ENCODE measurements at regions not wholly inside any gene's neighbourhood (a gene's known extent, or its start where the extent isn't known, plus 50 kb on each side); places are given as distances from the start of the nearest gene placed in this dataset.

GRCh38 chrX:33808636-33809035 lies 323.5 kb downstream of the FAM47A start (continued):
- TF ChIP-seq CTCF (conservative IDR thresholded peaks at IDR 0.05; ENCODE audit: low read depth in 2 of 2) (no peak), NANOG (IDR thresholded peaks at IDR 0.05; ENCODE audit: borderline replicate concordance) (no peak), EZH2 (IDR thresholded peaks at IDR 0.05; ENCODE audit: low read depth, unreplicated experiment) (no peak), CREB1 (CRISPR knock-in tag; IDR thresholded peaks at IDR 0.05; ENCODE audit: low read depth) (no peak), ZNF331 (CRISPR knock-in tag; IDR thresholded peaks at IDR 0.05; ENCODE audit: low read depth) (no peak), JUNB (IDR thresholded peaks at IDR 0.05; ENCODE audit: unreplicated experiment) (no peak), EZH2phosphoT487 (IDR thresholded peaks at IDR 0.05; ENCODE audit: unreplicated experiment) (no peak), REST (IDR thresholded peaks at IDR 0.05; ENCODE audit: unreplicated experiment) (no peak), ZNF114 (CRISPR knock-in tag; IDR thresholded peaks at IDR 0.05) (no peak)

GRCh38 chrX:33784548-33784947 lies 347.6 kb downstream of the FAM47A start:
- H3K27ac Mint-ChIP-seq = no peak overlapping the region
- TF ChIP-seq CREB1 (CRISPR knock-in tag; IDR thresholded peaks at IDR 0.05; ENCODE audit: low read depth) = no peak
- TF ChIP-seq ZNF462 (CRISPR knock-in tag; IDR thresholded peaks at IDR 0.05) = no peak
- no peak for TF ChIP-seq REST (IDR thresholded peaks at IDR 0.05; ENCODE audit: unreplicated experiment)

More at GRCh38 chrX:33784548-33784947, 347.6 kb downstream of the FAM47A start:
- H3K9me3 Mint-ChIP-seq = no peaks in the 10 kb centered on the region
- no peaks in the 10 kb centered on the region for H3K4me1 Mint-ChIP-seq
- H2AFZ ChIP-seq = no peak overlapping the region
- H4K20me1 ChIP-seq (replicated peaks; ENCODE audit: insufficient read depth) = no peaks in the 10 kb centered on the region
- ATAC-seq (no peak), DNase-seq (ENCODE audit: low spot score) (no peak)
- H3K27me3 Mint-ChIP-seq (ENCODE audit: insufficient read depth, low read depth, poor library complexity) = no peaks in the 10 kb centered on the region
- H3K79me2 ChIP-seq (replicated peaks; ENCODE audit: insufficient read depth) = no peaks in the 10 kb centered on the region
- no peak overlapping the region for H3K4me3 Mint-ChIP-seq
- H3K27ac ChIP-seq (ENCODE audit: low read depth) = no peak overlapping the region
- no peaks in the 10 kb centered on the region for H3K36me3 Mint-ChIP-seq (ENCODE audit: low read depth)
- H3K27me3 ChIP-seq (ENCODE audit: insufficient read depth) = no peaks in the 10 kb centered on the region
- no peak overlapping the region for H3K4me3 ChIP-seq
- H3F3A ChIP-seq (replicated peaks; ENCODE audit: low read depth) = no peaks in the 10 kb centered on the region
- H3K4me1 ChIP-seq (ENCODE audit: insufficient read depth) = no peaks in the 10 kb centered on the region
- H3K9me2 ChIP-seq (ENCODE audit: insufficient read depth) = no peaks in the 10 kb centered on the region
- no peaks in the 10 kb centered on the region for H3K36me3 ChIP-seq (ENCODE audit: insufficient read depth)
- H3K4me2 ChIP-seq = no peak overlapping the region
